SK-N-SH (cell line): ENCODE measurements at regions not wholly inside any gene's neighbourhood (a gene's known extent, or its start where the extent isn't known, plus 50 kb on each side); places are given as distances from the start of the nearest gene placed in this dataset.

Experiments used
- CTCF ChIA-PET: fragments of 300-600, 350-600 bp; formaldehyde crosslinking; extraction: SDS; loops from one replicate; lab custom pipeline; 2021; lab: Yijun Ruan, JAX
- POLR2A ChIA-PET: fragments of 350-600 bp; sonication (Branson Sonifier 250); formaldehyde crosslinking; extraction: SDS; loops from one replicate; lab custom pipeline; 2020; ENCODE audit warnings: antibody characterized with exemption, inconsistent platforms; lab: Yijun Ruan, JAX
- DNase-seq: peaks from one replicate; pipeline ENCODE4 v3.0.0; 2012
- H2AFZ ChIP-seq: fragments of 200-600 bp; sonication (generic); 2 replicates; pipeline ENCODE4 v1.8.1; 2016; ENCODE audit warnings: antibody characterized with exemption, mild to moderate bottlenecking, low read depth
- H3F3A ChIP-seq: fragments of 200-600 bp; sonication (generic); replicated peaks from 2 replicates; pipeline ENCODE3; 2016; ENCODE audit warnings: antibody characterized with exemption, mild to moderate bottlenecking; ENCODE audit not compliant: insufficient read depth
- H3K27ac ChIP-seq, 2 experiments: fragments of 200-500 bp in 1 of 2; fragments of 200-600 bp in 1 of 2; sonication (Bioruptor generic) in 1 of 2; sonication (generic), shearing (Covaris generic) in 1 of 2; 2 replicates each; pipeline versions ENCODE4 v1.5.1 to v1.6.1; 2014 to 2016; ENCODE audit warnings: low read depth in 2 of 2, inconsistent platforms in 1 of 2, low read length in 1 of 2, mild to moderate bottlenecking in 1 of 2, mixed read lengths in 1 of 2
- H3K27me3 ChIP-seq: fragments of 200-600 bp; sonication (generic), shearing (Covaris generic); 2 replicates; pipeline ENCODE4 v1.6.1; 2016; ENCODE audit warnings: mixed run types; ENCODE audit not compliant: insufficient read depth
- H3K36me3 ChIP-seq, 2 experiments: fragments of 200-500 bp in 1 of 2; fragments of 200-600 bp in 1 of 2; sonication (Bioruptor generic) in 1 of 2; sonication (generic) in 1 of 2; replicated peaks in 1 of 2; 2 replicates each; pipeline versions ENCODE3 to v1.5.1; 2014 to 2016; ENCODE audit warnings: low read length in 1 of 2, mild to moderate bottlenecking in 1 of 2; ENCODE audit not compliant: insufficient read depth in 2 of 2, control insufficient read depth in 1 of 2
- H3K4me1 ChIP-seq, 2 experiments: fragments of 200-500 bp in 1 of 2; fragments of 200-600 bp in 1 of 2; sonication (Bioruptor generic) in 1 of 2; sonication (generic), shearing (Covaris generic) in 1 of 2; 2 replicates each; pipeline versions ENCODE4 v1.5.1 to v1.6.1; 2014 to 2016; ENCODE audit warnings: low read depth in 1 of 2, low read length in 1 of 2, mixed run types in 1 of 2; ENCODE audit not compliant: insufficient read depth in 2 of 2, control insufficient read depth in 1 of 2
- H3K4me2 ChIP-seq: fragments of 200-600 bp; sonication (generic), shearing (Covaris generic); 2 replicates; pipeline ENCODE4 v1.6.1; 2017; ENCODE audit warnings: mixed run types
- H3K4me3 ChIP-seq, 2 experiments: fragments of 200-500 bp in 1 of 2; fragments of 200-600 bp in 1 of 2; sonication (Bioruptor generic) in 1 of 2; sonication (generic), shearing (Covaris generic) in 1 of 2; 2 replicates each; pipeline versions ENCODE4 v1.5.1 to v1.8.1; 2014 to 2016; ENCODE audit warnings: low read depth in 2 of 2, inconsistent platforms in 1 of 2, low read length in 1 of 2, mild to moderate bottlenecking in 1 of 2, mixed read lengths in 1 of 2, moderate library complexity in 1 of 2
- H3K79me2 ChIP-seq: fragments of 200-600 bp; sonication (generic); 2 replicates; pipeline ENCODE4 v1.8.1; 2017; ENCODE audit warnings: mild to moderate bottlenecking; ENCODE audit not compliant: insufficient read depth
- H3K9ac ChIP-seq: fragments of 200-600 bp; sonication (generic); 2 replicates; pipeline ENCODE4 v1.6.1; 2017; ENCODE audit warnings: mixed run types
- H3K9me2 ChIP-seq: fragments of 200-600 bp; sonication (generic); 2 replicates; pipeline ENCODE4 v1.6.1; 2017; ENCODE audit warnings: mixed run types
- H3K9me3 ChIP-seq: fragments of 200-600 bp; sonication (generic); 2 replicates; pipeline ENCODE4 v1.6.1; 2017; ENCODE audit warnings: mixed run types, mild to moderate bottlenecking, moderate library complexity
- H4K20me1 ChIP-seq: fragments of 200-600 bp; sonication (generic); 2 replicates; pipeline ENCODE4 v1.6.1; 2017; ENCODE audit warnings: mild to moderate bottlenecking, mixed run types; ENCODE audit not compliant: insufficient read depth
- CHD2 ChIP-seq: fragments of 150-350 bp; IDR thresholded peaks from 2 replicates; pipeline ENCODE4 v1.6.1; 2018; ENCODE audit warnings: low read length; ENCODE audit not compliant: partially characterized antibody
- FOSL2 ChIP-seq: IDR thresholded peaks from 2 replicates; pipeline ENCODE4 v1.4.0; 2012; ENCODE audit warnings: low read depth, mild to moderate bottlenecking, moderate library complexity, borderline replicate concordance
- FOXM1 ChIP-seq: IDR thresholded peaks from 2 replicates; pipeline ENCODE4 v1.4.0; 2012; ENCODE audit warnings: low read depth, mild to moderate bottlenecking
- JUND ChIP-seq: IDR thresholded peaks from 2 replicates; pipeline ENCODE4 v1.4.0; 2012
- MEF2A ChIP-seq: IDR thresholded peaks from 2 replicates; pipeline ENCODE4 v1.4.0; 2012; ENCODE audit warnings: low read depth, borderline replicate concordance
- MXI1 ChIP-seq: IDR thresholded peaks from 2 replicates; pipeline ENCODE4 v1.6.1; 2012; ENCODE audit warnings: mild to moderate bottlenecking, low read depth, low read length, improper control_type of control experiment
- NRF1 ChIP-seq: IDR thresholded peaks from 2 replicates; pipeline ENCODE4 v1.6.1; 2012; ENCODE audit warnings: low read depth, mild to moderate bottlenecking, low read length
- SIN3A ChIP-seq: IDR thresholded peaks from 2 replicates; pipeline ENCODE4 v1.6.1; 2012; ENCODE audit warnings: low read depth, mild to moderate bottlenecking, low read length, moderate library complexity, borderline replicate concordance
- SMC3 ChIP-seq: IDR thresholded peaks from 2 replicates; pipeline ENCODE4 v1.6.1; 2012; ENCODE audit warnings: low read depth, low read length, improper control_type of control experiment
- TCF12 ChIP-seq: IDR thresholded peaks from 2 replicates; pipeline ENCODE4 v1.4.0; 2012
- WGBS: methylation state at CpG from one replicate; pipeline ENCODE4 v1.1.6; 2017; ENCODE audit warnings: low lambda C conversion rate; 5-methylcytosine and 5-hydroxymethylcytosine counted together
- TF ChIP-seq, protein P1 (sequence below): fragments of 200-600 bp; sonication (generic); IDR thresholded peaks from 2 replicates; pipeline ENCODE4 v1.6.1; 2017; ENCODE audit warnings: antibody characterized with exemption, mild to moderate bottlenecking, moderate library complexity
- TF ChIP-seq, protein P2 (sequence below): IDR thresholded peaks from 2 replicates; pipeline ENCODE4 v1.4.0; 2012; ENCODE audit warnings: low read depth, borderline replicate concordance
- TF ChIP-seq, protein P3 (sequence below): IDR thresholded peaks from 2 replicates; pipeline ENCODE4; 2012
- TF ChIP-seq, protein P4 (sequence below): fragments of 150-350 bp; IDR thresholded peaks from 2 replicates; pipeline ENCODE4 v1.6.1; 2017; ENCODE audit warnings: antibody characterized with exemption, low read length, low read depth, borderline replicate concordance
- TF ChIP-seq, protein P5 (sequence below): IDR thresholded peaks from 2 replicates; pipeline ENCODE4 v1.6.1; 2012; ENCODE audit warnings: mild to moderate bottlenecking, low read depth, low read length, moderate library complexity

DNA sequence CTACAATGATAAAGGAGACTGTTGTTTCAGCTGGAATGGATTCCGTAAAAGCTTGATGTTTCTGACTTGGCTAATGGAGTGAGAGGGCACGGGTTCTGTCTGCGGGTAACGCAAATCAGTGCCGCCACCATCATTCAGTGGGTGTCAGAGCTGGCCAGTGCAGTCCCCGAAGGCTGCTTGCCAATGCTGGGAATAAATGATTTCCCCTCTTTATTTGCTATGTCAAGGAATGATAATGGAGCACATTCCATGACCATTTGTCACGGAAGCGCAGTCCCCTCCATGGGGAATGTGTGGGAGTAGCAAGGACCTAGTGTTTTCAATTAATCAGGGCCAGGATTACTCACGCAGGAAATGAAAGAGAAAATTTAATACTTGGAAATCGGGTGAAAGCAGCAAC is 899.3 kb downstream of the UQCRFS1 start:
- no peak for DNase-seq
- Histone ChIP-seq H4K20me1 (no peaks in the 10 kb centered on the region), H3K4me3 (peak overlapping the region in 1 of 2 experiments; percentile 3; a peak in 2 of 4 replicates), H3K4me1 (no peaks in the 10 kb centered on the region), H2AFZ (no peak overlapping the region)
- peak; percentile 23; the same call in 1 of the 2 replicates for TF ChIP-seq JUND
- peak; percentile 43; the same call in 1 of the 2 replicates for TF ChIP-seq FOSL2
- peak; percentile 60 for TF ChIP-seq TCF12
- TF ChIP-seq, protein P1, sequence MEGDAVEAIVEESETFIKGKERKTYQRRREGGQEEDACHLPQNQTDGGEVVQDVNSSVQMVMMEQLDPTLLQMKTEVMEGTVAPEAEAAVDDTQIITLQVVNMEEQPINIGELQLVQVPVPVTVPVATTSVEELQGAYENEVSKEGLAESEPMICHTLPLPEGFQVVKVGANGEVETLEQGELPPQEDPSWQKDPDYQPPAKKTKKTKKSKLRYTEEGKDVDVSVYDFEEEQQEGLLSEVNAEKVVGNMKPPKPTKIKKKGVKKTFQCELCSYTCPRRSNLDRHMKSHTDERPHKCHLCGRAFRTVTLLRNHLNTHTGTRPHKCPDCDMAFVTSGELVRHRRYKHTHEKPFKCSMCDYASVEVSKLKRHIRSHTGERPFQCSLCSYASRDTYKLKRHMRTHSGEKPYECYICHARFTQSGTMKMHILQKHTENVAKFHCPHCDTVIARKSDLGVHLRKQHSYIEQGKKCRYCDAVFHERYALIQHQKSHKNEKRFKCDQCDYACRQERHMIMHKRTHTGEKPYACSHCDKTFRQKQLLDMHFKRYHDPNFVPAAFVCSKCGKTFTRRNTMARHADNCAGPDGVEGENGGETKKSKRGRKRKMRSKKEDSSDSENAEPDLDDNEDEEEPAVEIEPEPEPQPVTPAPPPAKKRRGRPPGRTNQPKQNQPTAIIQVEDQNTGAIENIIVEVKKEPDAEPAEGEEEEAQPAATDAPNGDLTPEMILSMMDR = no peak
- no peak for TF ChIP-seq SIN3A
- TF ChIP-seq, protein P2, sequence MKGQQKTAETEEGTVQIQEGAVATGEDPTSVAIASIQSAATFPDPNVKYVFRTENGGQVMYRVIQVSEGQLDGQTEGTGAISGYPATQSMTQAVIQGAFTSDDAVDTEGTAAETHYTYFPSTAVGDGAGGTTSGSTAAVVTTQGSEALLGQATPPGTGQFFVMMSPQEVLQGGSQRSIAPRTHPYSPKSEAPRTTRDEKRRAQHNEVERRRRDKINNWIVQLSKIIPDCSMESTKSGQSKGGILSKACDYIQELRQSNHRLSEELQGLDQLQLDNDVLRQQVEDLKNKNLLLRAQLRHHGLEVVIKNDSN = no peak
- TF ChIP-seq, protein P3, sequence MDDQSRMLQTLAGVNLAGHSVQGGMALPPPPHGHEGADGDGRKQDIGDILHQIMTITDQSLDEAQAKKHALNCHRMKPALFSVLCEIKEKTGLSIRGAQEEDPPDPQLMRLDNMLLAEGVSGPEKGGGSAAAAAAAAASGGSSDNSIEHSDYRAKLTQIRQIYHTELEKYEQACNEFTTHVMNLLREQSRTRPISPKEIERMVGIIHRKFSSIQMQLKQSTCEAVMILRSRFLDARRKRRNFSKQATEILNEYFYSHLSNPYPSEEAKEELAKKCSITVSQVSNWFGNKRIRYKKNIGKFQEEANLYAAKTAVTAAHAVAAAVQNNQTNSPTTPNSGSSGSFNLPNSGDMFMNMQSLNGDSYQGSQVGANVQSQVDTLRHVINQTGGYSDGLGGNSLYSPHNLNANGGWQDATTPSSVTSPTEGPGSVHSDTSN = peak; percentile 51; the same call in 1 of the 2 replicates
- TF ChIP-seq, all 33 proteins: peak for 4
- Histone ChIP-seq H3K79me2 (no peaks in the 10 kb centered on the region), H3K9me3 (no peaks in the 10 kb centered on the region), H3K27ac (peak overlapping the region in 1 of 2 experiments; percentile 37; a peak in 1 of 4 replicates), H3K36me3 (no peaks in the 10 kb centered on the region), H3K9me2 (no peaks in the 10 kb centered on the region), H3K4me2 (peak overlapping the region; percentile 61), H3F3A (peaks cover 3% of the 10 kb centered on the region), H3K9ac (no peak overlapping the region), H3K27me3 (peaks cover 6% of the 10 kb centered on the region; the same call in 1 of the 2 replicates)
- POLR2A ChIA-PET = no interaction called here
- 5% methylated on average over 10 of the region's 10 CpGs for WGBS
- CTCF ChIA-PET = no interaction called here

DNA sequence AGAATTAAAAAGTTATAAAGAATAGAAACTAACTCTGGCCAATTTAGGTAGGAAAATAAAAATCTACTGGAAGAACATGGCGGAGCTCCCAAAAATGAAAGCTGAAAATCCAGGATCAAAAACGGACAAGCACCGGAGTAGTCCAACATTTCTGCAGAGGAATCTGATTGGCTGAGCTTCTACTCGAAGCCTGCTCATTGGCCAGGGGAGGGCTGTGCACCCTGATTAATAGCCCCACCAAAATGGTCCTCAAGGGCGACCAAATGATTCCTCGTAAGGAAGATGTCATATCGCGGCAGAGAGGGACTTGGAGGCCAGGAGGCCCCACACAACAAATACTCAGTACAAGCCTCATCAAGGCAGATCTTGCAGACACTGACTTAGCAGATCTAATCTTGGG is 900.7 kb downstream of the UQCRFS1 start:
- Histone ChIP-seq H3K9me2 (no peaks in the 10 kb centered on the region), H3K4me3 (no peak overlapping the region), H3K9me3 (no peaks in the 10 kb centered on the region), H2AFZ (no peak overlapping the region), H3K79me2 (no peaks in the 10 kb centered on the region), H3K27me3 (no peaks in the 10 kb centered on the region; the same call in 1 of the 2 replicates)
- TF ChIP-seq, protein P4, sequence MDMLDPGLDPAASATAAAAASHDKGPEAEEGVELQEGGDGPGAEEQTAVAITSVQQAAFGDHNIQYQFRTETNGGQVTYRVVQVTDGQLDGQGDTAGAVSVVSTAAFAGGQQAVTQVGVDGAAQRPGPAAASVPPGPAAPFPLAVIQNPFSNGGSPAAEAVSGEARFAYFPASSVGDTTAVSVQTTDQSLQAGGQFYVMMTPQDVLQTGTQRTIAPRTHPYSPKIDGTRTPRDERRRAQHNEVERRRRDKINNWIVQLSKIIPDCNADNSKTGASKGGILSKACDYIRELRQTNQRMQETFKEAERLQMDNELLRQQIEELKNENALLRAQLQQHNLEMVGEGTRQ = no peak
- TF ChIP-seq NRF1 (no peak), CHD2 (no peak), JUND (no peak), MXI1 (no peak), TCF12 (no peak), SMC3 (no peak), FOXM1 (no peak), MEF2A (no peak)
- TF ChIP-seq, protein P5, sequence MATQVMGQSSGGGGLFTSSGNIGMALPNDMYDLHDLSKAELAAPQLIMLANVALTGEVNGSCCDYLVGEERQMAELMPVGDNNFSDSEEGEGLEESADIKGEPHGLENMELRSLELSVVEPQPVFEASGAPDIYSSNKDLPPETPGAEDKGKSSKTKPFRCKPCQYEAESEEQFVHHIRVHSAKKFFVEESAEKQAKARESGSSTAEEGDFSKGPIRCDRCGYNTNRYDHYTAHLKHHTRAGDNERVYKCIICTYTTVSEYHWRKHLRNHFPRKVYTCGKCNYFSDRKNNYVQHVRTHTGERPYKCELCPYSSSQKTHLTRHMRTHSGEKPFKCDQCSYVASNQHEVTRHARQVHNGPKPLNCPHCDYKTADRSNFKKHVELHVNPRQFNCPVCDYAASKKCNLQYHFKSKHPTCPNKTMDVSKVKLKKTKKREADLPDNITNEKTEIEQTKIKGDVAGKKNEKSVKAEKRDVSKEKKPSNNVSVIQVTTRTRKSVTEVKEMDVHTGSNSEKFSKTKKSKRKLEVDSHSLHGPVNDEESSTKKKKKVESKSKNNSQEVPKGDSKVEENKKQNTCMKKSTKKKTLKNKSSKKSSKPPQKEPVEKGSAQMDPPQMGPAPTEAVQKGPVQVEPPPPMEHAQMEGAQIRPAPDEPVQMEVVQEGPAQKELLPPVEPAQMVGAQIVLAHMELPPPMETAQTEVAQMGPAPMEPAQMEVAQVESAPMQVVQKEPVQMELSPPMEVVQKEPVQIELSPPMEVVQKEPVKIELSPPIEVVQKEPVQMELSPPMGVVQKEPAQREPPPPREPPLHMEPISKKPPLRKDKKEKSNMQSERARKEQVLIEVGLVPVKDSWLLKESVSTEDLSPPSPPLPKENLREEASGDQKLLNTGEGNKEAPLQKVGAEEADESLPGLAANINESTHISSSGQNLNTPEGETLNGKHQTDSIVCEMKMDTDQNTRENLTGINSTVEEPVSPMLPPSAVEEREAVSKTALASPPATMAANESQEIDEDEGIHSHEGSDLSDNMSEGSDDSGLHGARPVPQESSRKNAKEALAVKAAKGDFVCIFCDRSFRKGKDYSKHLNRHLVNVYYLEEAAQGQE = no peak
- TF ChIP-seq, protein P2 = no peak
- TF ChIP-seq, all 33 proteins: peak for 0
- CTCF ChIA-PET = no interaction called here
- 34% methylated on average over 8 of the region's 8 CpGs for WGBS
- no peak overlapping the region for H3K27ac ChIP-seq
- no peak overlapping the region for H3K9ac ChIP-seq
- no peak for DNase-seq
- no peaks in the 10 kb centered on the region for H3K36me3 ChIP-seq
- no peaks in the 10 kb centered on the region for H3K4me1 ChIP-seq
- no peaks in the 10 kb centered on the region for H4K20me1 ChIP-seq
- H3K4me2 ChIP-seq = no peak overlapping the region
- POLR2A ChIA-PET = no interaction called here
- H3F3A ChIP-seq = peaks cover 3% of the 10 kb centered on the region
